Urothelium cell line (cell line): ENCODE measurements at regions not wholly inside any gene's neighbourhood (a gene's known extent, or its start where the extent isn't known, plus 50 kb on each side); places are given as distances from the start of the nearest gene placed in this dataset.
"Not testable (repeated sequence)": the region's sequence is repeated elsewhere in the genome, so short reads cannot be mapped to it uniquely, and the experiment has no call there.

Source experiments
- DNase-seq: peaks from one replicate; pipeline ENCODE4 v3.0.0; 2011; ENCODE audit warnings: low spot score, mixed read lengths
- FAIRE-seq: peaks from 2 replicates; lab custom pipeline; 2011; peaks lifted over from hg19 to GRCh38; lab: Jason Lieb, UNC

GRCh38 chr18:22726469-22726868 is 206.7 kb upstream of the RBBP8 start:
- no peak for FAIRE-seq
- no peak for DNase-seq

- DNase-seq (no peak), FAIRE-seq (no peak)
Observed at GRCh38 chr18:22728016-22728415, 205.1 kb upstream of the RBBP8 start.

- DNase-seq, result no peak
- FAIRE-seq, result no peak
Observed at GRCh38 chr18:22728481-22729105, 204.5 kb upstream of the RBBP8 start.

- DNase-seq, result no peak
- FAIRE-seq, result no peak
Observed at GRCh38 chr18:22731398-22731797, 201.7 kb upstream of the RBBP8 start.

- DNase-seq, result no peak
- no peak for FAIRE-seq
Observed at GRCh38 chr18:22734105-22734661, 198.9 kb upstream of the RBBP8 start.

GRCh38 chr18:22734791-22735627 is 198.1 kb upstream of the RBBP8 start:
- FAIRE-seq, result no peak
- no peak for DNase-seq

GRCh38 chr18:22737054-22737453 is 196.1 kb upstream of the RBBP8 start:
- DNase-seq, result no peak
- no peak for FAIRE-seq

- FAIRE-seq (no peak), DNase-seq (no peak)
Observed at GRCh38 chr18:22739061-22739642, 194.0 kb upstream of the RBBP8 start.

- FAIRE-seq, result no peak
- no peak for DNase-seq
Observed at GRCh38 chr18:22739789-22740188, 193.3 kb upstream of the RBBP8 start.

- no peak for FAIRE-seq
- DNase-seq, result no peak
Observed at GRCh38 chr18:22741318-22741717, 191.8 kb upstream of the RBBP8 start.

- DNase-seq, result no peak
- FAIRE-seq, result no peak
Observed at GRCh38 chr18:22742409-22742808, 190.7 kb upstream of the RBBP8 start.

GRCh38 chr18:22745966-22746365 is 187.2 kb upstream of the RBBP8 start:
- no peak for DNase-seq
- FAIRE-seq, result no peak

- FAIRE-seq (no peak), DNase-seq (no peak)
Observed at GRCh38 chr18:22752014-22752413, 181.1 kb upstream of the RBBP8 start.

GRCh38 chr18:22753130-22753831 is 179.8 kb upstream of the RBBP8 start:
- DNase-seq, result no peak
- FAIRE-seq, result no peak

GRCh38 chr18:22764005-22764404 is 169.1 kb upstream of the RBBP8 start:
- not testable (repeated sequence) for DNase-seq, FAIRE-seq

GRCh38 chr18:22765896-22766295 is 167.2 kb upstream of the RBBP8 start:
- DNase-seq, result no peak
- peak; percentile 50 for FAIRE-seq

- FAIRE-seq (no peak), DNase-seq (no peak)
Observed at GRCh38 chr18:22767653-22768052, 165.5 kb upstream of the RBBP8 start.

GRCh38 chr18:22773944-22774343 is 159.2 kb upstream of the RBBP8 start:
- DNase-seq (no peak), FAIRE-seq (peak; percentile 9)

- DNase-seq (no peak), FAIRE-seq (no peak)
Observed at GRCh38 chr18:22778996-22779395, 154.1 kb upstream of the RBBP8 start.

- FAIRE-seq (no peak), DNase-seq (no peak)
Observed at GRCh38 chr18:22783245-22783644, 149.9 kb upstream of the RBBP8 start.

- FAIRE-seq (no peak), DNase-seq (no peak)
Observed at GRCh38 chr18:22783662-22784076, 149.5 kb upstream of the RBBP8 start.
